Activated naive CD4-positive, alpha-beta T cell treated with Interleukin-2 at 50 U/mL for 16 hours (primary cell): ENCODE measurements at regions not wholly inside any gene's neighbourhood (a gene's known extent, or its start where the extent isn't known, plus 50 kb on each side); places are given as distances from the start of the nearest gene placed in this dataset.

Source experiments
- DNase-seq: peaks from one replicate; pipeline ENCODE4 v3.0.0-alpha.2; 2020

DNA sequence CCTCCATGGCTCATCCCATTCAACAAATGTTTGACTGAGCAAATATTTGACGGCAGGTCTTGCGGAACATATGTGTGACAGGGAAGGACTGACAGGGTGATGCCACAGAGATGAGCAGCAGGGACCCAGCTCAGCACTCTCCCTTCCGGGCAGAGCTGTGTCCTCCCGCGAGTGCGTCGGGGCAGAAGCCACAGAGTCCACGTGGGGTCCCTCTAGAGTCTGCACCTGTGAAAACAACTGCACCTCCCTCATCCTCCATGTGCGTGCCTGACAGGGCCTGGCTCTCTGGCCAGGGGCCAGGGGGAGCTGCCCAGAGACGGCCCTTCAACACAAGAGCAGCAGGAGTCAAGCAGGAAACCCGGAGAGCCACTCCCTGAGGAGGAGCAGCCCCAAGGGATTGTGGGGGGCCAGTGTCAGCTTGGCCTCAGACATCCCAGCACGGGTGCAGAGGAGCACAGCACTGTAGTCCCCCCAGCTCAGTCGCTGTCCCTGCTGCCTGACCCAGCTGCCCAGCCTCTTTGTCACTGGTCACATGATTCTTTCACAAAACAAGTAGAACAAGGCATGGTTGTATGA is 83.6 kb upstream of the TMEM72 start:
- no peak for DNase-seq

DNA sequence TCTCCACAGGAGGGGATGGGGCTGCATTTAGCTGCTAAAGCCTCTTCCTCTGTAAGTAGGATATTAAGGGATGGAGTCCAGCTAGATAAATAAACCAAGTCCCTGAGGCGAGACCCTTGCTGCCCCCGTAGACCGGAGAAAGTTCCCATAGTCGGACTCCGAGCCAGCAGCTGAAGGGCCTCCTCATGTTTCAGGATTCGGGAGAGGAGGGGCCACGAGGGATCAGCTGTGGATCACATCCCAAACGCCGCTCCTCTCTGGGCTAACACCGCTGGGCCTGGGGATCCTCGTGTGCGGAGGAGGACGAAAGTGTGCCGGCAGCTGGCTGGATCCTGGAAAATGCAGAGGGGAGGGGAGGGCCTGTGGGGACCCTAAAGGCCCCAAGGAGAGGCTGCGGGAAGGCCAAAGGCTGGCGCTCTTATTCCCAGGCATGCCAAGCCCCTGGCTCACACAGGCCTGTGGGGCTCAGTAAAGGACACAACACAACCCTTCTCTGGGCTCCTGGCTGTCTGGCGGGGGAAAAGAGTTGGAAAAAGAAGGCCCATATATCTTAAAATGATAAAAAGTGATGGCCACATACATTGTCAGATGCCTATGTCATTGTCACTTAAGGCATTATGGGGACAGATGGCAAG is 82.5 kb upstream of the TMEM72 start:
- no peak for DNase-seq

DNA sequence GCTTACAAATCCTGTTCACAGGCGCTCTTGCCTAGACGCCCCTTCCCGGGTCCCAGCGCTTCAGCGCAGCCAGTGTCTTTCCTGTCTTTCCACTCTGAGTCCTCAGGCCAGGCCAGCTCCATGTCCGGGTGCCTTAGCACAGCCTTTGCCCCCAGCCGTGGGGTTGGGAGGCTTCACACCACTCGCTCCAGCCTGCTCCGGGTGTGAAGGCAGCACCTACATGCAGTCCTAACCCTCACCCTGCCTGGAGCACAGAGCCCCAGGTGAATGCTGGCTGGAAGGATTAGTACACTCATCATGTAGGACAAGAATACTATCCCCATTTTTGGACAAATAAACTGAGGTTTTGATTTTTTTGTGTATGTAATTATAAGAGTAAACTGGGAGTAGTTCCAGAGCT is 81.7 kb upstream of the TMEM72 start:
- DNase-seq = no peak

DNA sequence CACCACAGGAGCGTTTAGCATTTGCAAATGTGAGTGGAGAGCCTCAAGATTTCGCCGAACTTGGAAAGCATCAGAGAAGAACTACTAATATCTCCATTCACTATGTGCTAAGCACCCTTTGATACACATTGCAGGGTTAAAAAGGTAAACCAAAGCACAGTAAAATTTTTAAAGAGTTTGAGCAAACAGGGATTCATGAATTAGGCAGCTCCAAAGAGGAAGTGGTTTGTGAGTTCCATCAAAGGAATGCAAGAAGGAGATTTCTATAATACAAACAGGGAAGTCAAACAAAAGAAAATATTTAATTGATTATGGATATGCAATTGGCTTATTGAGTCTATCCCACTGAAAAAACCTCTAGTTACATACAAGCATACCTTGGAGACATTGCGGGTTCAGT is 81.1 kb upstream of the TMEM72 start:
- no peak for DNase-seq

DNA sequence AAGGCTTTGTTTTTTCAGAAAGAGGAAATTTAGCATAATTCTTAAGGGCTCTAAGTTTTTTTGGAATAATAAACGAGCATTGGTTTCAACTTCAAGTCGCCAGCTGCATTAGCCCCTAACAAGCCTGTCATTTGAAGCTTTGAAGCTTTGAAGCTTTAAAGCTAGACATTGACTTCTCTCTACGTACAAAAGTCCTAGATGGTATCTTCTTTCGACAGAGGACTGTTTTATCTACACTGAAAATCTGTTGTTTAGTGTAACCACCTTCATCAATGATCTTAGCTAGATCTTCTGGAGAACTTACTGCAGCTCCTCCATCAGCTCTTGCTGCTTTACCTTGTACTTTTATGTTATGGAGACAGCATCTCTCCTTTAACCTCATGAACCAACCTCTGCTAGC is 79.6 kb upstream of the TMEM72 start:
- DNase-seq = no peak

DNA sequence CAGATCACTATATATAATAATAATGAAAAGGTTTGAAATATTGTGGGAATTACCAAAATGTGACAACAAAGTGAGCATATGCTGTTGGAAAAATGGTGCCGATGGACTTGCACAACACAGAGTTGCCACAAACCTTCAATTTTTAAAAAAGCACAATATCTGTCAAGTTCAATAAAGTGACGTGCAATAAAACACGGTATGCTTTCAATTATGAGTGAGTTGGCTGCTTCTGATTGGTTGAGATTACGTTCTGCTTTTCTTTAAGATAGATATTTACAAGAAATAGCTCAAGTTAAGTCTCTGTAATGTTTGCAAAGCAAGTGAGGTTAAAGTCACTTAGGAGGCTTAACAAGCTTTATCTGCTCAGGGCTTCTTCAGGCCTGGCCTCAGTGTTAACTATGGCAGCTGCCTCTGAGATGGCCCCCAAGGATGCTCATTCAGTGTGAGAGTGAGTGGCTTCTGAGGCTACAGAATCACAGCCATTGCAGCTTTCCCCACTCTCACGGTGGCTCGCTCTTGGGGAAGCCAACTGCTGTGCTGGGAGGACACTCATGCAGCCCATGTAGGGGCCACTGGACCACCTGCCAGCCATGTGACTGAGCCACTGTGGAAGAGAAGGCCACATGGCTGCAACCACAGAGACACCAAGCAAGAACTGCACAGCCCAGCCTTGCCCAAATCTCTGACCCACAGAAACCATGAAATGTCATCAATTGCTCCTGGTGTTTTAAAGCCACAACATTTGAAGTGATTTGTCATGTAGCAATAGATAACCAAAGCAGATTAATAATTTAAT is 78.3 kb upstream of the TMEM72 start:
- DNase-seq = no peak

DNA sequence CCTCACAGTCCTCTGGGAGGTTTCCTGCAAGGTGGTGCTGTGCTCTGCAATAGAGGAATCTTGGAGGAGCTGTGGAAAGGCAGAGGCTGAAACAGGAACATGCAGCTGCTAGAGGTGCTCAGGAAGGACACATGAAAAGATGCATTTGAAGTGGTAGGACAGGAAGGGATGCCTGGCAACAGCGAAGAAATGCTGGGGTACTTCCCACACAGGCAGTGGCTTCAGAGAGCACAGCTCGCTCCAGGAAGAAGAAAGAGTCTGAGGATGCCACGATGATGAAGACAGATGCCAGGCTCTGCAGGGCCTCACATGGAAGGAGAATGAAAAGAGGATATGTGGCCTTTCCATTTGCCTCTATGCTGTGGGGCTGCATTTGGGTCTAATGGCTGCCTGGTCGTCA is 77.0 kb upstream of the TMEM72 start:
- no peak for DNase-seq

DNA sequence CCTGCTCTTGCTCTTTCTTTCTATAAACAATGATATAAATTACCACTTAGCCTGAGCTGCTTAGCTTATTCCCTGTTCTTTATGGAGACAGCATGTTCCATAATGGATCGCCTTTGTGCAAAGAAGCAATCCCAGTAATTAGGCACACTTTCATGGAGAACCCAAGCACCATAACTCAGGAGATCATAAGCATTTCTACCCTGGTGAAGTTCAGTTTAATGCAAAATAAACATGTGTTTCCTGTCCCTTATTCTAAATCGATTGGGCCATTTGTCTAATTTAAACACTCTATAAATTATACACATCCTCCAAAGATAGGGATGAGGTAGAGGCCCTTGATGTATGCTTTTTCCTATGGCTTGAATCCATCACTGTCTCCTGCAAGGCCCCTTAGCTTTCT is 75.8 kb upstream of the TMEM72 start:
- DNase-seq = no peak

DNA sequence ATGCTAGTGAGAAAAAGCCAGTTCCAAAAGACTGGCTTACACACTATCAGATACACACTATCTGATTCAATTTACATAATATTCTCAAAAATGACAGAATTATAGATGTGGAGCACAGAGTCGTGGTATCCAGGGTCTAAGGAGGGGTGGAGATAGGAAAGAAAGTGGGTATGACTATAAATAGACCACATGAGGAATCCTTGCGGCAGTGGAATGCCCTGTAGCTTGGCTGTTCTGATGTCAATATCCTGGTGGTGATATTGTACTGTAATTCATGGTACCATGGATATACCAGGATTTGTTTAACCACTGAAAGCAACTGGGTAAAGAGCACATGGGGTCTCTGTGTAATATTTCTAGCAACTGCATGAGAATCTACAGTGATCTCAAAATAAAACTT is 67.7 kb upstream of the TMEM72 start:
- no peak for DNase-seq

DNA sequence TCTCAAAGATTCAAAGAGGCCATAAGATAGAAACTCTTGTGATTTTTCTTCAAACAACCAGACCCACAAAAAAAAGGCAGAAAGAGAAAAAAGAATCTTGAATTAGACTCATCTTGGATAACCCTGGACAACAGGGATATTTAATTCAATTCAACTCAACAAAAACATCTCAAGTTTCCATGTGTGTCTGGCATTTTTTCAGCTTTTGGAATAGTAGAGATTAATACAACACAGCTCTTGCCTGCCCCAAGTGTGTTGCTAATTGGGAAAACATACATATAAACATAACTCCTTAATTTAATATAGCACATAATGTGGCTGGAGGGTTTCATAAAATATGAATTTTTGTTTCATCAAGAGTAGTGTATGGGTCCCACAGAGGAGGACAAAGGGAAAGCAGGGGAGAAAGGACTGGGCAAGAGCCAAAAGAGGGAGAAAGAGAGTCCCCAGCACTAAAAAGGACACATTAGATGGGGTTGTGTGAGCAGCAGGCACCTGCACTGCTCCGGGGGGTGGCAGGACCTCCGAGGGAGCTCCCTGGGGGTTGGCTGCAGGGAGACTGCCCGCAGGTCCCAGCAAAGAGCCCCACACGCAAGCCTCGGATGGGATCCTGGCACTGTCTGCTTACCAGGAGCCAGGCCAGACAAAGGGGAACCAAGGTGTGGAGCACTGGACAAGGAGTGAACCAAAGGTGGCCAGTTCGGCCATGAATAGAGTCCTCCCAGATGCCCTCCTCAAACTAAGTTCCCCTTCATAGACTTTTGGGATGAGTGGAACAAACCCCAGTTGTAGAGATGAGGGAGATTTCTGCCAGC is 65.6 kb upstream of the TMEM72 start:
- no peak for DNase-seq

DNA sequence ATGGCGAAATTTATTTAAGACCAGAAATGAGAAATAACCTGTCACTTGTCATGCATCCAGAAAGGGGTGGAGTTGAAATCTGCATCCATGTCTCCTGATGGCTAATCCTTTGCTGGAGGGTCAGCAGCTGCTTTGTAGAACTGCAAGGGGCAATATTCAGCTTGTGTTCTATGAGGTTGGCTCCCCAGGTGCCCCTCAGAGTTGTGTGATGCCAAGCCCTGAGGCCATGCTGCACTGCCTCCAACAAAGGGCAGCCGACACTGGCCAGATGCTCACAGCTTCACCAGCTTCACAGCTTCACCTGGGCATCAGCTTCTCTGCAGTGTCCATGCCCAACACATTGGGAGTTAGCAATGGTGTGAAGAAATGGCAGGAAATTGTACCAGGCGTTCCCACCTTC is 64.0 kb upstream of the TMEM72 start:
- no peak for DNase-seq

DNA sequence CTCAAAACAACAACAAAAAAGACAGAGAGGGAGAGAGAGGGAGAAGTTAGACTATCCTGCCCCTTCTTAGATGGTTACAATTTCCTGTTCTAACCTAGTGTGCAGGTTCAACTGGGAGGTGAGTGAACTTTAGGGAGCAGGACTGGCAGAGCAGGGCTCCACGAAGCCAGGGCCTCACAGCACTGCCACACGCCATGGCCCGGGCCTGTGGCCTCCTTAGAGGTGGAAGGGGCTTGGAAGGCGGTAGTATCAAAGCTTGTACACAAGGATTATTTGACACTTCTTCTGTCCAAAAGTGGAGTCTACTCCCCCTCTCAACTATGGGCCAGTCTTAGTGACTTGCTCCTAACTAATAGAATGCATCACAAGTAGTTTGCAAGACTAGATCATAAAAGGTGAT is 62.9 kb upstream of the TMEM72 start:
- no peak for DNase-seq

DNA sequence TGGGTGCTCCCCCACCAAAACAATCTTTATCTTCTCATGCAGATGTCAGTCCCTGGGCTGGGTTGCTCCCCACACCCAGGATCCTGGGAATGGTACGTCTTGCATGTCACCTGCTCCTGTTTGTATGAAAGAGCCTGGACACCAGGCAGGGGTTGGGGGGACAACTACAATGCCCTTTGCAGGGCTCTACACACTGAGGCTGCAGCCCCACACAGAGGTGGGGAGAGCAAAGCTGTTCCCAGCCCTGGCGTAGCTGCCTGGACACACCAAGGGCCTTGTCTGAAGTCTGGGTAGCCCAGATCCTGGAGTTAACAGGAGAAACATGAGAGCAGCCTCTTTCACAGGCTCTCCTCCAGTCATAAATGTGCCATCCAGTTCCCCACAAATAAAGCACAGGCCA is 61.2 kb upstream of the TMEM72 start:
- DNase-seq = no peak

DNA sequence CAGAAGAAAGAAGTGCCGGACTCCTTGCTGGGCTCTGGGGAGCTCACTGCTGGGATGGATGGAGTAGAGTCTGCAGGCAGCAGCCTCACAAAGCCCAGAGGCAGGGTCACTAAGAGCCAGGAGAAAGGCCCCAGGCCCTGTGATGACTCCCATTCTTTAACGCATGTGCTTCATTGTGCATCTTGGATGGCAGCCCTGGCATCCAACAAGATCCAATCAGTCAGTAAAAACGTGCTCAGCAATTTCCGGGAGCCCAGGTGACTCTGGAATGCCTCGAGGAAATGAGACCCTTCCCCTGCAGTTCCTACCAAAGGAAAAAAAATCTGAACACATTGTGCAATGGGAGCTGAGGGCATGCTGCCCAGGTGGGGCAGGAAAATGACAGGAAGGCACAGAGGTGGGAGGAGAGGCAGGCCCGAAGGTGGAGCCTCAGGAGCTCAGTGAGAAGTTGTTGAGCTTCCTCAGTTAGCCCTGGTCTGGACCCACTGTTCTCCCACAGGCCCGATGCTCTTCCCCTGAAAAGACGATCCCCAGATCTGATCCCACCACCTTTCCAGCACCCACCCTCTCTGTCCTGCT is 60.7 kb upstream of the TMEM72 start:
- no peak for DNase-seq

DNA sequence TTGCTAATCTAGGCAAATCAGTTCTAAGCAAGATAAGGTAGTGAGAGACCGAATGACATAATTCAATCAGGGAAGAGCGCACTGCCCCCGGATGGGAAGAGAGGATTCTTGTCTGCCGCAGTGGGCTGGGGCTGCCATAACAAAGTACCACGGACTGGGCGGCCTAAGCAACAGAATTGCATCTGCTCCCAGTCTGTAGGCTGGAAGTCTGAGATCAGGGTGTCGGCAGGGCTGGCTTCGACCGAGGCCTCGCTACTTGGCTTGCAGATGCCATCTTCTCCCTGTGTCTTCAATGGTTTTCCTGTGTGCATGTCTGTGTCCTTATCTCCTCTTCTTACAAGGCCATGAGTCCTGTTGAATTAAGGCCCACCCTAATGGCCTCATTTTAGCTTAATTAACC is 59.7 kb upstream of the TMEM72 start:
- DNase-seq = no peak

DNA sequence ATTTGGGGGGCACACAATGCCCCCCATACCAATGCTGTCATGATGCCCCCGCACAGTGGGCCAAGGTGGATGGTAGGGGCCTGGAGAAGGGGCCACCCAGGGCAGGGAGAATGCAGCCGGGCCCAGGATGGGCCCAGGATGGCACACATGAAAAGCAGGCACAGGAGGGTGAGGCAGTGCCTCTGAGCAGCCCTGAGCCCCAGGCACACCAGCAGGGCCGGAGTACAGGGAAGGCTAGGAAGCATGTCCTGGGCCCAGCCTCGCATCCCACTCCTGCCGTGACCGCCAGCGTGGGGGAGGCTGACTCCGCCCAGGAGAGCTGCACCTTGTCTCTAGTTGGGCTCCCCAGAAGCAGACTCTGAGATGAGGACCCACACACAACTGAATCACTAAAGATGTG is 59.3 kb upstream of the TMEM72 start:
- no peak for DNase-seq

DNA sequence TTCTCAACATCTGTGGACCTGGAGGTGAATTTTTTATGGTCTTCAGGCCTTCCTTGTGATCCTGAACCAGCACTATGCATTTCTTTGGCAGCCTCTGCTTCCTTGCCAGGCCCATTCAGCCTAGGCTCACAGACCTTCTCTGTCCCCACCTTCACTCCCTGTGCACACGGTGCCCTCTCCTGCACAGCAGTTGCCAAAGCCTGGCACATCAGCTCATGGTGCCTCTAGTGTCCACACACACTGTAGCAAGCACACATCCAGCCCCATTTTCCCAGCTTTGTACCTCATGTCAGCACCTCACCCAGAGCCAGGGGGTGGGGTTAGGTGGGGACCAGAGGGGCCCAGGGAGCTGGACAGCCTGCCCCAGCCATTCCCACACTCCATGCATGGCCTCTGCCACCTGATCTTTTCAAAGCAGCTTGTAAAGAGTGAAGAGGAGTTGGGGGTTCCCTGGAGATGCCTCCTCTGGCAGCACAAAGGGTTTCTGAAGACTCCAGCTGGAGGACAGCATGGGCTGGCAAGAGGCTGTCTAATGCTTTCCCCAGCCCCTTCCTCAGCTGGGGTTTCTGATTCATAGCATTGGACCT is 57.9 kb upstream of the TMEM72 start:
- DNase-seq = no peak

DNA sequence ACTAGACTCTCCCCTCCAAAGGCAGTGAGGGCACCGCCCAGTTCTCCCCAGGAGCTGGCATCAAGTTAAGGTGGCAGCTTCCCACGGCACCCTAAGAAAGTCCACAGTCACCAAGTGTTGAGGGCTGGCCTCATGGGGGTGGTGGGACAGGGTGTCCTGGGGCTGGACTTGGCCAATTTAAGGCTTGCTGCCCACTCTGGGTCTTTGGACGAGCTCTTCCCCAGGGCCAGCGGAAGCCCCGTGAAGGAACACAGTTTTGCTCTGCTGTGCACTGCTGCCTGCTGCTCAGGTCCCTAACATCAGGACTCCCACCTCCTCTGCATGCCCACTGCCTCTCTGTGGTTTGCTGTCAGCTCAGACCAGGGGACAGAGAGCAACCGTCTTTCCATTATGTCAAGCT is 57.3 kb upstream of the TMEM72 start:
- DNase-seq = no peak

DNA sequence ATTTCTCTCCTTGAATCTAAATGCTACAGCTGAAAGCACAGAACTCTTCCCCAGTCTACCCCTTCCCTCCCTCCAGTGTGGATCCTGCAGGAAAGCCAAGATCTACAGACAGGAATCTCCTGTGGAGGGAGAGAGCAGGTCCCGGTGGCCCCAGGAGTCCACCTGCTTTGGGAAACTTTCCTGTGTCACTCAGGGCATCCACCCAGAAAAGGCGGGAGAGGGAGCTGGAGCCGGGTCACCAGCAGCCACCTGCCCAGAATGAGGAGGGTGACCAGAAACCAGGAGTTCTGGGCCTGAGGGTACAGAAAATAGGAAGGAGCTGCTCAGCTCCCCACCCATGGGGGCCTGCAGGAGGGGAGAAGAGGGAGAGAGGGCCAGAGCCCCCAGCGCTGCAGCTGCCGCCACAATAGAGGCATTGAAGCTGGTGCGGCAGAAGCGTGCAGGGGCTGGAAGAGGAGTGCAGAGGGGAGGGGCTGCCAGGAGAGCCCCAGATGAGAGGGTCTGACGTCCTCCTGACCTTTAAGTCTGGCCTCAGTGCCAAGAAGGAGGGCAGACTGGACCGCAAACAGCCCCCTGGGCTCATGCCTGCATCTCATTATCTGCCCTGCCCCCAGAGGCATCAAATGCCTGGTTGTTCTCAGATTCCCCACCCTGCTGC is 56.3 kb upstream of the TMEM72 start:
- DNase-seq = no peak

DNA sequence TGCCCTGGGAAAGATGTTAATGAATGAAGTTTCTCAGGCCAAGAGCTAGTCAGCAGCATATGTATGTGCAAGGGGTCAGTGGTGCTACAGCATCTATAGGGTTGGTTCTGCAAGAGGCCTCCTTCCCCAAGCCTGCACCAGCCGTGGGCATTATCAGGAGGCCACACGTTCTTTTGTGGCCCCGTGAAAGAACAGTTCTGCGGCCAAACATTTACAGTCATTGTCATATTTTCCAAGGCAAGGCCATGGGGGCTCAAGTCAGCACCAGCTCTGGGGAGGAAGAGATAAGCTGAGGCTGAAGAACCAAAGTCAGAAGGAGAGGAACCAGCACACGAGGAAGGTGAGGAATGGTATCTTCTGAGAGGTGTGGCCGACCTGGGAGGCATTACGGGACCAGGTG is 54.4 kb upstream of the TMEM72 start:
- no peak for DNase-seq

DNA sequence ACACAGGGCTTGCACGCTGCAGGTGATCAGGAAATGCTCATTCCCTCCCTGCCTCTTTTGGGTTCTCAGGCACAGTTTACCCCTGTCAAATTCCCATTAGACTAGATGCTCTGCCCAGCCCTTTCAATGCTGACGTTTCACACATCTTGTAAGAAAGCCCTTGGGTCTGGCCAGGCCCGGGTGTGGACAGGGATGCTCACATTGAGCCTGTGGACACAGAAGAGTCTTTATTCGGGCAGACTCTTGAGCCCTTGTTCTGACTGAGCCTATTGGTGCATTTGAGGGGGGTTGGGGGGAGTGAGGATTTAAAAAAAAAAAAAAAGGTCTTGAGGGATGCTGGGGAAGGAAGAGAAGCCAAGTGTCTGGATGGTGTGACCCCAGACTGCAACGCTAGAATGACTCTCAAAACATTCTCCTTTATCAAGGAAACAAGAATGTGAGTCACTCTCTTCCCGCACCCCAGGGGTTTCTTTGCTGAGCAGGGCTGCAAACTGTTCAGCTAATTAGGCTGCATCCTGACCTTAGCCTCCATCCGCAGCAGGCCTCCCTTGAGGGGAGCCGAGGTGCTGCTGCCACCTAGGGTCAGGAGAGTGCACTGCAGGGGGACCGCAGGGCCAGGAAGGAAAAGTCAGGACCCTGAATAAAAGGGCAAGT is 53.6 kb upstream of the TMEM72 start:
- peak; percentile 61 for DNase-seq

DNA sequence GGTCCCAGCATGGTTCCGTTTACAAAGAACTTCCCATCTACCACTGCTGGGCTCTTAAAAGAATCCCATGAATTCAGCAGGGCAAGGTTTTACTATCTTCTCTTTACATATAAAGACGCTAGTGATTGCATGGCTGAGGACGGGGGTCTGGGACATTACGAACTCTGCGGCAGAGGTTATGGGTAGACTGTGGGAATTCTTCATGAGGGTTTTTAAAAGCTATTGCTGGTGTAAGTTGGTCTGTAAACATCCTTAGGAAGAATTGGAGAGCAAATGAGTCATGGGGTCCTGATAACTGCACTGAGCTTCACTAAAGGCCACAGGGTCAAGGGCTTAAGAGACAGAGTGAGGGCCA is 53.1 kb upstream of the TMEM72 start:
- no peak for DNase-seq
